A549 (cell line): ENCODE measurements at regions not wholly inside any gene's neighbourhood (a gene's known extent, or its start where the extent isn't known, plus 50 kb on each side); places are given as distances from the start of the nearest gene placed in this dataset.

Experiments used
- ATAC-seq, 2 experiments: fragments of 200-7000 bp in 1 of 2; fragments of >200 bp in 1 of 2; cut with Nextera tagmentation in 1 of 2; cut with Tn5 transposase in 1 of 2; 3 replicates each; pipeline versions ENCODE4 v1.8.0 to v1.9.1; 2018 to 2020; ENCODE audit warnings: mild to moderate bottlenecking in 1 of 2, moderate library complexity in 1 of 2
- CTCF ChIA-PET: fragments of 300-600 bp; sonication (Branson Sonifier 250); formaldehyde crosslinking; extraction: SDS; loops from one replicate; lab custom pipeline; 2021; ENCODE audit warnings: antibody characterized with exemption, inconsistent platforms; lab: Yijun Ruan, JAX
- POLR2A ChIA-PET: fragments of 350-600 bp; formaldehyde crosslinking; extraction: SDS; loops from one replicate; lab custom pipeline; 2021; ENCODE audit warnings: antibody characterized with exemption, inconsistent platforms; lab: Yijun Ruan, JAX
- DNase-seq, 2 experiments: peaks; one replicate each; pipeline versions ENCODE4 v3.0.0 to v3.0.0-alpha.2; 2011 to 2016; ENCODE audit warnings: low read depth in 1 of 2, low spot score in 1 of 2
- FAIRE-seq: peaks from 2 replicates; lab custom pipeline; 2011; peaks lifted over from hg19 to GRCh38; lab: Jason Lieb, UNC
- H3K27ac ChIP-seq, 2 experiments: fragments of >200 bp; sonication (Bioruptor Twin); formaldehyde crosslinking; 3 replicates each; pipeline ENCODE4 v1.5.1; 2016 to 2017
- H3K4me1 ChIP-seq: fragments of >200 bp; sonication (Bioruptor Twin); formaldehyde crosslinking; 3 replicates; pipeline ENCODE4 v1.6.1; 2016
- H3K4me2 ChIP-seq: fragments of >200 bp; sonication (Bioruptor Twin); formaldehyde crosslinking; 3 replicates; pipeline ENCODE4 v1.6.1; 2016
- H3K4me3 ChIP-seq: fragments of >200 bp; sonication (Bioruptor Twin); formaldehyde crosslinking; 3 replicates; pipeline ENCODE4 v1.5.1; 2016
- H3K9me3 ChIP-seq: fragments of >200 bp; sonication (Bioruptor Twin); formaldehyde crosslinking; 3 replicates; pipeline ENCODE4 v1.6.1; 2016
- BHLHE40 ChIP-seq: IDR thresholded peaks from 2 replicates; pipeline ENCODE4 v1.6.1; 2012; ENCODE audit warnings: low read depth, low read length, inconsistent platforms
- CBX2 ChIP-seq: fragments of 200-600 bp; sonication (generic); IDR thresholded peaks from 2 replicates; pipeline ENCODE4 v1.6.1; 2016; ENCODE audit warnings: low read depth, mild to moderate bottlenecking, borderline replicate concordance
- EHF ChIP-seq: fragments of 250-450 bp; sonication (Bioruptor Pico); IDR thresholded peaks from 2 replicates; pipeline ENCODE4 v1.5.0; 2020; ENCODE audit warnings: mild to moderate bottlenecking
- EHMT2 ChIP-seq: fragments of 200-600 bp; sonication (generic); IDR thresholded peaks from 2 replicates; pipeline ENCODE4 v1.6.1; 2016; ENCODE audit warnings: antibody characterized with exemption, low read depth, mild to moderate bottlenecking, moderate library complexity
- FOSL2 ChIP-seq, 2 experiments: fragments of 450-650 bp in 1 of 2; fragments of >200 bp in 1 of 2; sonication (Bioruptor Twin) in 1 of 2; formaldehyde crosslinking; IDR thresholded peaks; 2 replicates each; pipeline versions ENCODE4 v1.5.0 to v1.6.1; 2016 to 2020; ENCODE audit warnings: mild to moderate bottlenecking in 1 of 2, moderate library complexity in 1 of 2
- HEYL ChIP-seq: fragments of 250-450 bp; sonication (Bioruptor Pico); IDR thresholded peaks from 2 replicates; pipeline ENCODE4 v1.8.0; 2021; ENCODE audit warnings: mild to moderate bottlenecking, moderate library complexity
- HOXB13 ChIP-seq: fragments of 250-450 bp; sonication (Bioruptor Pico); IDR thresholded peaks from 2 replicates; pipeline ENCODE4 v1.5.0; 2020; ENCODE audit warnings: low read depth, mild to moderate bottlenecking, moderate library complexity
- KDM5A ChIP-seq: fragments of 200-600 bp; sonication (generic); IDR thresholded peaks from 2 replicates; pipeline ENCODE4 v1.6.1; 2016; ENCODE audit warnings: antibody characterized with exemption, mild to moderate bottlenecking
- NR3C1 ChIP-seq: fragments of >200 bp; sonication (Bioruptor Twin); formaldehyde crosslinking; IDR thresholded peaks from 3 replicates; pipeline ENCODE4 v1.6.1; 2017
- RAD21 ChIP-seq, 2 experiments: fragments of >200 bp in 1 of 2; sonication (Bioruptor Twin) in 1 of 2; formaldehyde crosslinking in 1 of 2; IDR thresholded peaks in 1 of 2; conservative IDR thresholded peaks in 1 of 2; 2 replicates in 1 of 2; 3 replicates in 1 of 2; pipeline ENCODE4 v1.6.1; 2012 to 2018; ENCODE audit warnings: inconsistent platforms in 1 of 2
- RARB ChIP-seq: fragments of 250-450 bp; sonication (Bioruptor Pico); IDR thresholded peaks from 2 replicates; pipeline ENCODE4 v1.8.0; 2021; ENCODE audit warnings: mild to moderate bottlenecking, moderate library complexity
- SMC3 ChIP-seq: fragments of >200 bp; sonication (Bioruptor Twin); formaldehyde crosslinking; IDR thresholded peaks from 3 replicates; pipeline ENCODE4 v1.6.1; 2018; ENCODE audit warnings: inconsistent platforms
- SREBF2 ChIP-seq: fragments of 450-650 bp; IDR thresholded peaks from 2 replicates; pipeline ENCODE4 v1.6.1; 2014; ENCODE audit warnings: mild to moderate bottlenecking, moderate library complexity
- TFCP2L1 ChIP-seq: fragments of 250-450 bp; sonication (Bioruptor Pico); IDR thresholded peaks from 2 replicates; pipeline ENCODE4 v1.5.0; 2021; ENCODE audit warnings: mild to moderate bottlenecking
- ZFP36 ChIP-seq: fragments of 450-650 bp; IDR thresholded peaks from 2 replicates; pipeline ENCODE4 v1.6.1; 2014; ENCODE audit warnings: borderline replicate concordance; ENCODE audit not compliant: partially characterized antibody
- WGBS: methylation state at CpG from one replicate; pipeline ENCODE4 v1.1.6; 2017; ENCODE audit errors: missing lambda C conversion rate; 5-methylcytosine and 5-hydroxymethylcytosine counted together
- TF ChIP-seq, protein P1 (sequence below): fragments of 250-450 bp; sonication (Bioruptor Pico); IDR thresholded peaks from 2 replicates; pipeline ENCODE4 v1.5.0; 2020; ENCODE audit warnings: low read depth, mild to moderate bottlenecking, moderate library complexity
- TF ChIP-seq, protein P2 (sequence below): IDR thresholded peaks from 2 replicates; pipeline ENCODE4 v1.6.1; 2012; ENCODE audit warnings: low read depth, borderline replicate concordance
- TF ChIP-seq, protein P3 (sequence below): fragments of 250-450 bp; sonication (Bioruptor Pico); IDR thresholded peaks from 2 replicates; pipeline ENCODE4 v1.5.0; 2021; ENCODE audit warnings: mild to moderate bottlenecking, moderate library complexity, borderline replicate concordance

DNA sequence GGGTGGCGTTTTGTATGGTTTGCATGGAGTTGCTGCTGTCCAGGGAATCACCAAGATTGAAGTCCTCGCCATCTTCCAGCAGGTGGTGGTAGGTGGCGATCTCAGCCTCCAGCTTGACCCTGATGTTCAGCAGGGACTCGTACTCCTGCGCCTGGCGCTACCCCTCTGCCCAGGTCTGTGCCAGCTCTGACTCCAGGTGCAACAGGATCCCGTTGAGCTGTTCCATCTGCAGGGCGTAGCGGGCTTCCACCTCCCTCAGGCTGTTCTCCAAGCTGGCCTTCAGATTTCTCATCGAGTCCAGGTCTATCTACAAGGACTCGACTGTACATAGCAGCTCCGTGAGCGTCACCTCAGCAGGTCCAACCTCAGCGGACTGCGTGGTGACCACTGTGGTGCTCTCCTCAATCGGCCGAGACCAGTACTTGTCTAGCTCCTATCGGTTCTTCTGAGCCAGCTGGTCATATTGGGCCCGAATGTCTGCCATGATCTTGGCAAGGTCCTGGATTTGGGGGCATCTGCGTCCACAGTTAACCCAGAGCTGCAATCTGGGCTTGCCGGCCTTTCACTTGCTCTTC is 1584.8 kb upstream of the ACO1 start:
- ChIA-PET CTCF (no interaction called here), POLR2A (no interaction called here)
- Histone ChIP-seq H3K27ac (no peak overlapping the region), H3K9me3 (no peaks in the 10 kb centered on the region; the same call in 2 of the 3 replicates), H3K4me2 (no peak overlapping the region), H3K4me1 (no peaks in the 10 kb centered on the region), H3K4me3 (no peak overlapping the region)
- 40% methylated on average over 15 of the region's 21 CpGs for WGBS
- no peak for DNase-seq
- no peak for TF ChIP-seq EHMT2
- TF ChIP-seq SREBF2: no peak
- TF ChIP-seq NR3C1: no peak
- TF ChIP-seq HEYL (CRISPR knock-in tag): no peak
- no peak for TF ChIP-seq EHF (CRISPR knock-in tag)
- no peak for TF ChIP-seq CBX2
- TF ChIP-seq HOXB13 (CRISPR knock-in tag): no peak
- TF ChIP-seq, protein P1, sequence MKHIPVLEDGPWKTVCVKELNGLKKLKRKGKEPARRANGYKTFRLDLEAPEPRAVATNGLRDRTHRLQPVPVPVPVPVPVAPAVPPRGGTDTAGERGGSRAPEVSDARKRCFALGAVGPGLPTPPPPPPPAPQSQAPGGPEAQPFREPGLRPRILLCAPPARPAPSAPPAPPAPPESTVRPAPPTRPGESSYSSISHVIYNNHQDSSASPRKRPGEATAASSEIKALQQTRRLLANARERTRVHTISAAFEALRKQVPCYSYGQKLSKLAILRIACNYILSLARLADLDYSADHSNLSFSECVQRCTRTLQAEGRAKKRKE (CRISPR knock-in tag): no peak
- TF ChIP-seq TFCP2L1 (CRISPR knock-in tag): no peak
- no peak for ATAC-seq
- no peak for FAIRE-seq

DNA sequence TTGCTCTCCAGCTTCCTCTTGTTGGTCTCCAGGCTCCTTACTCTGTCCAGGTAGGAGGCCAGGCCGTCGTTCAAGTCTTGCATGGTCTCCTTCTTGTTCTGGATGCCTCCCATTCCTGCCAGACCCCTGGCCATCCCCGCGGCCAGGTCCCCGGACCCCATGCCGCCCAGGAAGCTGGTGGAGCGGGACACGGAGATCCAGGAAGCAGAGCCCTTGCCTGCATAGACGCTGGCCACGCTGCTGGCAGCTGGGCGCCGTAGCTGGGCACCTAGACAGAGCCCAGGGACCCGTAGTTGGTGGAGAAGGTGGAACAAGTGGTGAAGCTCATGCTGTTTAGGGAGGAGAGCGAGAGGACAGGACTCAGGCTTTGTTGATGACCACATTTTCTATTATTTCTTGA is 1584.0 kb upstream of the ACO1 start:
- CTCF ChIA-PET: no interaction called here
- no peak overlapping the region for H3K27ac ChIP-seq
- DNase-seq (no peak), ATAC-seq (no peak)
- 19% methylated on average over 14 of the region's 14 CpGs for WGBS
- H3K4me1 ChIP-seq: no peaks in the 10 kb centered on the region
- H3K4me2 ChIP-seq: no peak overlapping the region
- TF ChIP-seq RARB (CRISPR knock-in tag) (no peak), ZFP36 (no peak), TFCP2L1 (CRISPR knock-in tag) (no peak)
- TF ChIP-seq, all 56 proteins: peak for 0
- no peaks in the 10 kb centered on the region; the same call in 2 of the 3 replicates for H3K9me3 ChIP-seq
- no peak for FAIRE-seq
- POLR2A ChIA-PET: no interaction called here
- H3K4me3 ChIP-seq: no peak overlapping the region

DNA sequence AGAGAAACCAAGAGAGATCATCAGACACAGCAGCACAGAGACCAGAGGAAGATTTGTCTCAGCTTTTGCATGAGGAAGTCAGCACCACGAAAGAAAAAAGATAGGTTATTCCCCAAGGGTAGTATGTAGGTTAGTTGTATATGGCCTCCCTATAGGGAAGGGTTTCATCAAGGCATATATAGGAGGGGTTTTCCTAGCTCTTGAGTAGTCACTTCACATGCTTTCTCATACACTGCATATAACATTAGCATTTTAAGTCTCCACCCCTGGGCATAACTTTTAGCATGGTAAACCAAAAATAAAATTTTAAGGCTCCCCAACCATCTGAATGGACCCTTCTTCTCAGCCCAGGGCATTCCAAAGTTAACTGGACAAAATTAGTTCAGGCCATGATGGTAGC is 1571.6 kb upstream of the ACO1 start:
- FAIRE-seq (no peak), ATAC-seq (no peak), DNase-seq (no peak)
- WGBS: 0% methylated on average over 1 of the region's 1 CpG
- POLR2A ChIA-PET: no interaction called here
- Histone ChIP-seq H3K9me3 (no peaks in the 10 kb centered on the region), H3K4me2 (no peak overlapping the region), H3K4me1 (no peaks in the 10 kb centered on the region)
- no peak for TF ChIP-seq BHLHE40
- no peak for TF ChIP-seq SREBF2
- TF ChIP-seq, protein P2, sequence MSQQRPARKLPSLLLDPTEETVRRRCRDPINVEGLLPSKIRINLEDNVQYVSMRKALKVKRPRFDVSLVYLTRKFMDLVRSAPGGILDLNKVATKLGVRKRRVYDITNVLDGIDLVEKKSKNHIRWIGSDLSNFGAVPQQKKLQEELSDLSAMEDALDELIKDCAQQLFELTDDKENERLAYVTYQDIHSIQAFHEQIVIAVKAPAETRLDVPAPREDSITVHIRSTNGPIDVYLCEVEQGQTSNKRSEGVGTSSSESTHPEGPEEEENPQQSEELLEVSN: no peak
- TF ChIP-seq, all 56 proteins: peak for 0
- H3K4me3 ChIP-seq: no peak overlapping the region
- CTCF ChIA-PET: no interaction called here
- H3K27ac ChIP-seq: no peak overlapping the region

DNA sequence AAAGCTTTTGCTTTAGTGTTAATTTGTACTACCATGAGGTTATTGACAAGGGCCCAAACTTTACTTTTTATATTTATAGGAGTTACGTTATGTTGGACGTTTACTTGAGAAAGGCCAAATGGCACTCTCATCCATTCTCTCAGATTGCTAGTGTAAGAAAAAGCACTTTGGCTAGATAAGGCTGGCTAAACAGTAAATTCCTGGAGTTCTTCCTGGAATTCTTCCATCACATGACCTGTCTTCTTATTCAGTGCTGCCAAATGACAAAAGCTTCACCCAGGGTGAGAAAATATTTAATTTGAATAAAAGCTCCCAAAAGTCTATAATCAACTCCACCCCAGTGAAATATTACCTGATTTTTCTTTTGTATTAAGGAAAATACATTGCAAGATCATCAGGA is 1568.9 kb upstream of the ACO1 start:
- Histone ChIP-seq H3K27ac (no peak overlapping the region), H3K4me2 (no peak overlapping the region), H3K4me1 (no peaks in the 10 kb centered on the region), H3K4me3 (no peak overlapping the region), H3K9me3 (no peaks in the 10 kb centered on the region)
- ChIA-PET CTCF (no interaction called here), POLR2A (no interaction called here)
- WGBS: 17% methylated on average over 2 of the region's 2 CpGs
- no peak for DNase-seq
- FAIRE-seq: no peak
- ATAC-seq: no peak
- TF ChIP-seq RAD21 (conservative IDR thresholded peaks at IDR 0.05 in 1 of 2, IDR thresholded peaks at IDR 0.05 in 1 of 2) (no peak), KDM5A (no peak), SMC3 (no peak), FOSL2 (IDR thresholded peaks at IDR 0.05) (no peak), FOSL2 (CRISPR knock-in tag; IDR thresholded peaks at IDR 0.05) (no peak)
- TF ChIP-seq, protein P3, sequence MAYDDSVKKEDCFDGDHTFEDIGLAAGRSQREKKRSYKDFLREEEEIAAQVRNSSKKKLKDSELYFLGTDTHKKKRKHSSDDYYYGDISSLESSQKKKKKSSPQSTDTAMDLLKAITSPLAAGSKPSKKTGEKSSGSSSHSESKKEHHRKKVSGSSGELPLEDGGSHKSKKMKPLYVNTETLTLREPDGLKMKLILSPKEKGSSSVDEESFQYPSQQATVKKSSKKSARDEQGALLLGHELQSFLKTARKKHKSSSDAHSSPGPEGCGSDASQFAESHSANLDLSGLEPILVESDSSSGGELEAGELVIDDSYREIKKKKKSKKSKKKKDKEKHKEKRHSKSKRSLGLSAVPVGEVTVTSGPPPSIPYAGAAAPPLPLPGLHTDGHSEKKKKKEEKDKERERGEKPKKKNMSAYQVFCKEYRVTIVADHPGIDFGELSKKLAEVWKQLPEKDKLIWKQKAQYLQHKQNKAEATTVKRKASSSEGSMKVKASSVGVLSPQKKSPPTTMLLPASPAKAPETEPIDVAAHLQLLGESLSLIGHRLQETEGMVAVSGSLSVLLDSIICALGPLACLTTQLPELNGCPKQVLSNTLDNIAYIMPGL (CRISPR knock-in tag): no peak
